Endothelial cell of umbilical vein (primary cell): ENCODE measurements at regions not wholly inside any gene's neighbourhood (a gene's known extent, or its start where the extent isn't known, plus 50 kb on each side); places are given as distances from the start of the nearest gene placed in this dataset.

Source experiments
- BruUV-seq: library from RNA; stranded (reverse); fragments of 400-500 nt; replicated peaks from 2 replicates; lab custom pipeline; 2021; lab: Mats Ljungman, UMichigan
- CTCF ChIA-PET: fragments of 300-600, 350-600 bp; sonication (Branson Sonifier 250); formaldehyde crosslinking; loops from one replicate; lab custom pipeline; 2021; ENCODE audit warnings: antibody characterized with exemption, inconsistent platforms; lab: Charles Lee
- POLR2A ChIA-PET: fragments of 300-600, 350-600 bp; sonication (Branson Sonifier 250); formaldehyde crosslinking; loops from one replicate; lab custom pipeline; 2021; ENCODE audit warnings: antibody characterized with exemption, inconsistent platforms; lab: Charles Lee
- DNase-seq: peaks from one replicate; pipeline ENCODE4 v3.0.0-alpha.2; 2011; ENCODE audit warnings: low read depth, low spot score
- FAIRE-seq: peaks from 2 replicates; lab custom pipeline; 2011; peaks lifted over from hg19 to GRCh38; lab: Jason Lieb, UNC
- H2AFZ ChIP-seq: 2 replicates; pipeline ENCODE4 v1.6.0; 2012; ENCODE audit warnings: low read depth, low read length, control low read depth, inconsistent platforms
- H3K27ac ChIP-seq: 2 replicates; pipeline ENCODE4 v1.5.1; 2011; ENCODE audit warnings: low read depth, mild to moderate bottlenecking, control low read depth, low read length, moderate library complexity; ENCODE audit not compliant: insufficient read depth
- H3K27me3 ChIP-seq, 2 experiments: 2 replicates each; pipeline versions ENCODE4 v1.6.0 to v1.6.1; 2011; ENCODE audit warnings: low read length in 2 of 2, mixed read lengths in 1 of 2; ENCODE audit not compliant: control insufficient read depth in 2 of 2, insufficient read depth in 2 of 2
- H3K36me3 ChIP-seq, 2 experiments: 2 replicates in 1 of 2; 3 replicates in 1 of 2; pipeline ENCODE4 v1.5.1; 2011; ENCODE audit warnings: low read length in 2 of 2, mild to moderate bottlenecking in 1 of 2, moderate library complexity in 1 of 2; ENCODE audit not compliant: control insufficient read depth in 2 of 2, insufficient read depth in 2 of 2; ENCODE audit errors: extremely low read depth in 1 of 2
- H3K4me1 ChIP-seq: 3 replicates; pipeline ENCODE4 v1.5.1; 2011; ENCODE audit warnings: mild to moderate bottlenecking, low read length; ENCODE audit not compliant: control insufficient read depth, insufficient read depth; ENCODE audit errors: extremely low read depth
- H3K4me2 ChIP-seq: 2 replicates; pipeline ENCODE4 v1.6.1; 2011; ENCODE audit warnings: low read length, control low read depth, mixed read lengths; ENCODE audit not compliant: insufficient read depth
- H3K4me3 ChIP-seq, 3 experiments: fragments of 200-600 bp in 1 of 3; sonication (generic), shearing (Covaris generic) in 1 of 3; replicated peaks in 1 of 3; 2 replicates each; pipeline ENCODE4 v1.5.1; 2011 to 2016; ENCODE audit warnings: control low read depth in 3 of 3, low read length in 3 of 3, mild to moderate bottlenecking in 2 of 3, inconsistent platforms in 1 of 3, low read depth in 1 of 3, moderate library complexity in 1 of 3; ENCODE audit not compliant: insufficient read depth in 1 of 3
- H3K79me2 ChIP-seq: 2 replicates; pipeline ENCODE4 v1.6.0; 2012; ENCODE audit warnings: low read length, inconsistent platforms; ENCODE audit not compliant: control insufficient read depth, insufficient read depth
- H3K9ac ChIP-seq: replicated peaks from 2 replicates; pipeline ENCODE3; 2011; ENCODE audit warnings: low read length, control low read depth; ENCODE audit not compliant: insufficient read depth; ENCODE audit errors: extremely low read depth
- H3K9me1 ChIP-seq: replicated peaks from 3 replicates; pipeline ENCODE4 v1.6.0; 2011; ENCODE audit warnings: mild to moderate bottlenecking, low read length; ENCODE audit not compliant: control insufficient read depth, insufficient read depth; ENCODE audit errors: extremely low read depth
- H3K9me3 ChIP-seq: replicated peaks from 2 replicates; pipeline ENCODE4 v1.5.1; 2012; ENCODE audit warnings: low read length, inconsistent platforms; ENCODE audit not compliant: control insufficient read depth, insufficient read depth
- H4K20me1 ChIP-seq: replicated peaks from 2 replicates; pipeline ENCODE3; 2011; ENCODE audit warnings: mild to moderate bottlenecking, low read length; ENCODE audit not compliant: control insufficient read depth, insufficient read depth; ENCODE audit errors: extremely low read depth
- CTCF ChIP-seq, 2 donors: IDR thresholded peaks; 1 replicate in 1 of 2; 2 replicates in 1 of 2; pipeline ENCODE4 v1.5.1; 2011; ENCODE audit warnings: low read length in 2 of 2, mild to moderate bottlenecking in 2 of 2, moderate library complexity in 2 of 2, control low read depth in 1 of 2, inconsistent platforms in 1 of 2, low read depth in 1 of 2; ENCODE audit not compliant: insufficient read depth in 1 of 2; ENCODE audit errors: extremely low read depth in 1 of 2
- EZH2 ChIP-seq: IDR thresholded peaks from 2 replicates; pipeline ENCODE4 v1.6.1; 2012; ENCODE audit warnings: borderline replicate concordance, low read depth, mild to moderate bottlenecking, moderate library complexity, low read length, inconsistent platforms; ENCODE audit not compliant: severe bottlenecking
- FOS ChIP-seq: IDR thresholded peaks from 2 replicates; pipeline ENCODE4 v1.6.1; 2011; ENCODE audit warnings: mild to moderate bottlenecking, low read length, moderate library complexity, borderline replicate concordance; ENCODE audit not compliant: insufficient read depth
- GATA2 ChIP-seq: IDR thresholded peaks from 2 replicates; pipeline ENCODE4 v1.7.0; 2011; ENCODE audit warnings: low read depth, mild to moderate bottlenecking, moderate library complexity, mixed read lengths, low read length; ENCODE audit not compliant: insufficient read length, insufficient read depth
- JUN ChIP-seq: IDR thresholded peaks from 2 replicates; pipeline ENCODE4 v1.6.1; 2011; ENCODE audit warnings: borderline replicate concordance, low read depth; ENCODE audit not compliant: insufficient read length, insufficient read depth
- MAX ChIP-seq: IDR thresholded peaks from 2 replicates; pipeline ENCODE4 v1.6.1; 2011; ENCODE audit not compliant: insufficient read depth, insufficient read length
- MYC ChIP-seq: IDR thresholded peaks from one replicate; pipeline ENCODE4 v1.6.1; 2011; ENCODE audit warnings: mild to moderate bottlenecking, low read depth, low read length
- POLR2A ChIP-seq: IDR thresholded peaks from 2 replicates; pipeline ENCODE4 v1.6.1; 2012; ENCODE audit warnings: low read depth, mild to moderate bottlenecking, control low read depth, low read length
- POLR2AphosphoS5 ChIP-seq: IDR thresholded peaks from 2 replicates; pipeline ENCODE4 v1.6.1; 2012; ENCODE audit warnings: low read depth, mild to moderate bottlenecking, control low read depth, low read length, moderate library complexity; ENCODE audit not compliant: insufficient read depth
- dilution Hi-C: fragments of 300-500 bp; cut with MboI; formaldehyde crosslinking; loops from one replicate; pipeline ENCODE4 v1.15.0; 2019; ENCODE audit warnings: low sequenced_read_pairs; ENCODE audit not compliant: extremely low pct_ligation_motif_present
- intact Hi-C: fragments of 100-400 bp; cut with micrococcal nuclease; formaldehyde crosslinking; loops from one replicate; pipeline ENCODE4 v1.10.0; 2022

DNA sequence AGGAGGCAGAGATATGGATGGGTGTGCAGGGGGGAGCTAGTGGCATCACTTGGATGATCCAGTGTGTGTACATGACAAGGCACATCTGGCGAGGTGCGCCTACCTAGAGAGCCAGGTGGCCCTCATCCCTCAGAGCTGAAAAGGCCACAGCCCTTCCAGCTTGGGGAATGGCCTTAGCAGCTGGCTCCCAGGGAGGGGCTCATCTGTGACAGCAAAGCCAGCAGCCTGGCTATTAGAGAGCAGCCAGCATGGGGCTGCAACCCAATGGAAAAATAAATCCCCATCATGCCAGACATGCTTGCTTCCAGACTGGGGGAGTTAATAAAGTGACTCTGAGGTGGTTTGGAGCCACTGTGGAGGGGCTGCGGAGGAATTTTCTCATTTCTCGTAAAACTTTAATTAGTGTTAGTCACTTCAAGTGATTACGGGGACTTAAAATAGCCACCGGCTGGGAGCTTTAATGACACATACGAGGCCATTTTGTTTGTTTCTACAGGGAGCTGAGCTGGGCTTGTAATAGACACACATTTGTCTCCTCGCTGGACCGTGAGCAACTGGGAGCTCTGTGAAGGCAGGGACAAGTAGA lies 111.2 kb upstream of the ALX4 start:
- intact Hi-C loops = no loop called here
- POLR2A ChIA-PET = no interaction called here

More for the DNA sequence above, 111.2 kb upstream of the ALX4 start:
- TF ChIP-seq MYC (no peak), MAX (no peak), POLR2A (no peak), EZH2 (no peak), POLR2AphosphoS5 (no peak), CTCF (IDR thresholded peaks at IDR 0.05; ENCODE audit: extremely low read depth in 1 of 2, insufficient read depth in 1 of 2, low read depth in 1 of 2, low read length in 2 of 2) (no peak), FOS (no peak), GATA2 (no peak), JUN (no peak)
- CTCF ChIA-PET = interaction anchor here (0.9 kb wide), 1 partner anchor 13 kb away, joined by 3 read pairs; no protein-coding TSS in a partner anchor
- no peak overlapping the region for H3K4me2 ChIP-seq
- no peaks in the 10 kb centered on the region for H3K9me3 ChIP-seq
- no peaks in the 10 kb centered on the region for H3K4me1 ChIP-seq
- H2AFZ ChIP-seq = no peak overlapping the region
- no TSS peak for BruUV-seq
- H3K36me3 ChIP-seq = no peaks in the 10 kb centered on the region
- no peaks in the 10 kb centered on the region for H3K9me1 ChIP-seq
- FAIRE-seq (no peak), DNase-seq (no peak)
- H3K9ac ChIP-seq = no peak overlapping the region
- H3K27me3 ChIP-seq = peaks cover 0 to 2% of the 10 kb centered on the region in 2 experiments
- dilution Hi-C loops = no loop called here
- no peak overlapping the region for H3K4me3 ChIP-seq
- H4K20me1 ChIP-seq = no peaks in the 10 kb centered on the region
- H3K27ac ChIP-seq = no peak overlapping the region
- no peaks in the 10 kb centered on the region for H3K79me2 ChIP-seq
